ENCODE measurements at regions not wholly inside any gene's neighbourhood (a gene's known extent, or its start where the extent isn't known, plus 50 kb on each side); places are given as distances from the start of the nearest gene placed in this dataset.

- ChIA-PET CTCF (interaction anchor here (1.0 kb wide), 1 partner anchor 185 kb away, joined by 3 read pairs; no protein-coding TSS in a partner anchor), POLR2A (no interaction called here)
- H3K4me3 ChIP-seq, result no peak overlapping the region
- no peak overlapping the region for H3K27ac ChIP-seq
- ATAC-seq (no peak), DNase-seq (ENCODE audit: low read depth in 1 of 2, low spot score in 1 of 2) (no peak), FAIRE-seq (no peak)
- H3K9me3 ChIP-seq, result no peaks in the 10 kb centered on the region
- WGBS (ENCODE audit: missing lambda C conversion rate), result 27% methylated on average over 4 of the region's 4 CpGs
- TF ChIP-seq RNF2 (IDR thresholded peaks at IDR 0.05; ENCODE audit: borderline replicate concordance, low read depth) (peak; percentile 69; the same call in 1 of the 2 replicates), CBX8 (IDR thresholded peaks at IDR 0.05) (peak; percentile 89), ZC3H11A (IDR thresholded peaks at IDR 0.05) (no peak)
- no peaks in the 10 kb centered on the region for H3K4me1 ChIP-seq
- no peak overlapping the region for H3K4me2 ChIP-seq
Measured at GRCh38 chr10:125495386-125495785, 187.6 kb downstream of the TEX36 start.

- Histone ChIP-seq H3K4me3 (no peak overlapping the region), H3K4me1 (no peaks in the 10 kb centered on the region), H3K9me3 (no peaks in the 10 kb centered on the region), H3K4me2 (no peak overlapping the region), H3K27ac (no peak overlapping the region)
- ATAC-seq (no peak), FAIRE-seq (no peak), DNase-seq (ENCODE audit: low read depth in 1 of 2, low spot score in 1 of 2) (no peak)
- TF ChIP-seq ZFP36 (IDR thresholded peaks at IDR 0.05; ENCODE audit: borderline replicate concordance, partially characterized antibody), result no peak
- TF ChIP-seq E2F6 (IDR thresholded peaks at IDR 0.05; ENCODE audit: borderline replicate concordance, low read depth), result no peak
- no peak for TF ChIP-seq EHMT2 (IDR thresholded peaks at IDR 0.05; ENCODE audit: low read depth)
- TF ChIP-seq ELK1 (IDR thresholded peaks at IDR 0.05; ENCODE audit: low read depth, low read length), result no peak
- no peak for TF ChIP-seq CBX8 (IDR thresholded peaks at IDR 0.05)
- TF ChIP-seq ESRRA (IDR thresholded peaks at IDR 0.05; ENCODE audit: borderline replicate concordance, low read length), result no peak
- TF ChIP-seq HEYL (CRISPR knock-in tag; IDR thresholded peaks at IDR 0.05), result no peak
- no peak for TF ChIP-seq USF2 (IDR thresholded peaks at IDR 0.05)
- TF ChIP-seq BCL3 (IDR thresholded peaks at IDR 0.05), result no peak
- TF ChIP-seq KDM1A (IDR thresholded peaks at IDR 0.05; ENCODE audit: low read depth), result no peak
- TF ChIP-seq ATOH8 (CRISPR knock-in tag; IDR thresholded peaks at IDR 0.05; ENCODE audit: low read depth), result no peak
- no peak for TF ChIP-seq PBX3 (IDR thresholded peaks at IDR 0.05)
- TF ChIP-seq FOXS1 (CRISPR knock-in tag; IDR thresholded peaks at IDR 0.05), result no peak
- TF ChIP-seq MAFK (IDR thresholded peaks at IDR 0.05; ENCODE audit: partially characterized antibody), result no peak
- ChIA-PET CTCF (interaction anchor here (1.0 kb wide), 1 partner anchor 186 kb away, joined by 3 read pairs; no protein-coding TSS in a partner anchor), POLR2A (no interaction called here)
- WGBS (ENCODE audit: missing lambda C conversion rate), result 19% methylated on average over 10 of the region's 10 CpGs
Measured at GRCh38 chr10:125494651-125495239, 188.2 kb downstream of the TEX36 start.

GRCh38 chr10:125491381-125491780 is 191.6 kb downstream of the TEX36 start:
- FAIRE-seq, result peak; percentile 54
- no peak overlapping the region for H3K27ac ChIP-seq
- H3K4me3 ChIP-seq, result no peak overlapping the region
- no peaks in the 10 kb centered on the region for H3K4me1 ChIP-seq
- POLR2A ChIA-PET, result no interaction called here
- no peak overlapping the region for H3K4me2 ChIP-seq
- DNase-seq (ENCODE audit: low read depth in 1 of 2, low spot score in 1 of 2), result no peak
- CTCF ChIA-PET, result interaction anchor here (1.0 kb wide), 1 partner anchor 55 kb away, joined by 3 read pairs; no protein-coding TSS in a partner anchor
- no peak for ATAC-seq
- H3K9me3 ChIP-seq, result no peaks in the 10 kb centered on the region
- 24% methylated on average over 2 of the region's 2 CpGs for WGBS (ENCODE audit: missing lambda C conversion rate)
- TF ChIP-seq MYC (IDR thresholded peaks at IDR 0.05; ENCODE audit: borderline replicate concordance, low read length) (no peak), RARB (CRISPR knock-in tag; IDR thresholded peaks at IDR 0.05) (no peak), ZNF302 (CRISPR knock-in tag; IDR thresholded peaks at IDR 0.05) (no peak), CEBPB (IDR thresholded peaks at IDR 0.05) (no peak), KDM5A (IDR thresholded peaks at IDR 0.05) (no peak), PBX3 (IDR thresholded peaks at IDR 0.05) (no peak), USF2 (IDR thresholded peaks at IDR 0.05) (no peak), E2F6 (IDR thresholded peaks at IDR 0.05; ENCODE audit: borderline replicate concordance, low read depth) (no peak), ZC3H11A (IDR thresholded peaks at IDR 0.05) (no peak), ESRRA (IDR thresholded peaks at IDR 0.05; ENCODE audit: borderline replicate concordance, low read length) (no peak), RFX5 (IDR thresholded peaks at IDR 0.05) (no peak), NFE2L2 (conservative IDR thresholded peaks at IDR 0.05; ENCODE audit: low read length) (no peak)

All from A549 (cell line).